Hepatic stellate cell (primary cell): ENCODE measurements at regions not wholly inside any gene's neighbourhood (a gene's known extent, or its start where the extent isn't known, plus 50 kb on each side); places are given as distances from the start of the nearest gene placed in this dataset.

Experiments used
- DNase-seq: peaks from one replicate; pipeline ENCODE4 v3.0.0; 2011; ENCODE audit warnings: low spot score

GRCh38 chr11:26037716-26038115, 294.2 kb upstream of the ANO3 start:
- no peak for DNase-seq

GRCh38 chr11:26040339-26040738, 291.6 kb upstream of the ANO3 start:
- no peak for DNase-seq

- no peak for DNase-seq
Observed at GRCh38 chr11:26042113-26042512, 289.8 kb upstream of the ANO3 start.

- no peak for DNase-seq
Observed at GRCh38 chr11:26043665-26044064, 288.3 kb upstream of the ANO3 start.

- no peak for DNase-seq
Observed at GRCh38 chr11:26044389-26044788, 287.5 kb upstream of the ANO3 start.

GRCh38 chr11:26045082-26045481, 286.8 kb upstream of the ANO3 start:
- DNase-seq, result no peak

GRCh38 chr11:26048271-26048670, 283.7 kb upstream of the ANO3 start:
- no peak for DNase-seq

- no peak for DNase-seq
Observed at GRCh38 chr11:26053966-26054365, 278.0 kb upstream of the ANO3 start.

- DNase-seq, result no peak
Observed at GRCh38 chr11:26062660-26063059, 269.3 kb upstream of the ANO3 start.

- DNase-seq, result no peak
Observed at GRCh38 chr11:26063915-26064314, 268.0 kb upstream of the ANO3 start.

- no peak for DNase-seq
Observed at GRCh38 chr11:26065944-26066343, 266.0 kb upstream of the ANO3 start.

- DNase-seq, result no peak
Observed at GRCh38 chr11:26070714-26071380, 261.1 kb upstream of the ANO3 start.

- DNase-seq, result no peak
Observed at GRCh38 chr11:26072614-26073153, 259.2 kb upstream of the ANO3 start.

- no peak for DNase-seq
Observed at GRCh38 chr11:26073646-26074045, 258.3 kb upstream of the ANO3 start.

- DNase-seq, result no peak
Observed at GRCh38 chr11:26076233-26076990, 255.5 kb upstream of the ANO3 start.

GRCh38 chr11:26078231-26078821, 253.6 kb upstream of the ANO3 start:
- no peak for DNase-seq

GRCh38 chr11:26084313-26084712, 247.6 kb upstream of the ANO3 start:
- DNase-seq, result no peak

- no peak for DNase-seq
Observed at GRCh38 chr11:26086028-26086427, 245.9 kb upstream of the ANO3 start.

GRCh38 chr11:26087120-26087935, 244.6 kb upstream of the ANO3 start:
- DNase-seq, result no peak

GRCh38 chr11:26088391-26088790, 243.5 kb upstream of the ANO3 start:
- DNase-seq, result no peak

GRCh38 chr11:26090651-26091050, 241.3 kb upstream of the ANO3 start:
- no peak for DNase-seq

GRCh38 chr11:26093206-26093605, 238.7 kb upstream of the ANO3 start:
- DNase-seq, result no peak
